HG03095 (cell line): ENCODE measurements at regions not wholly inside any gene's neighbourhood (a gene's known extent, or its start where the extent isn't known, plus 50 kb on each side); places are given as distances from the start of the nearest gene placed in this dataset.

Source experiments
- ATAC-seq: cut with Tn5 transposase; IDR thresholded peaks from one replicate; pipeline ENCODE4 v1.9.1; 2021; ENCODE audit warnings: moderate library complexity; ENCODE audit not compliant: unreplicated experiment

GRCh38 chr2:118668431-118669424 lies 178.7 kb downstream of the EN1 start:
- ATAC-seq, result no peak

GRCh38 chr2:118667964-118668363 lies 179.5 kb downstream of the EN1 start:
- ATAC-seq, result no peak

GRCh38 chr2:118667348-118667747 lies 180.1 kb downstream of the EN1 start:
- no peak for ATAC-seq

GRCh38 chr2:118665784-118666529 lies 181.5 kb downstream of the EN1 start:
- no peak for ATAC-seq

- ATAC-seq, result no peak
Measured at GRCh38 chr2:118661179-118661578, 186.3 kb downstream of the EN1 start.

- ATAC-seq, result no peak
Measured at GRCh38 chr2:118658596-118659198, 188.8 kb downstream of the EN1 start.

- no peak for ATAC-seq
Measured at GRCh38 chr2:118657466-118657865, 190.0 kb downstream of the EN1 start.

GRCh38 chr2:118654945-118655344 lies 192.5 kb downstream of the EN1 start:
- ATAC-seq, result no peak

GRCh38 chr2:118650327-118650726 lies 197.1 kb downstream of the EN1 start:
- no peak for ATAC-seq

GRCh38 chr2:118645876-118646275 lies 201.6 kb downstream of the EN1 start:
- no peak for ATAC-seq

- ATAC-seq, result no peak
Measured at GRCh38 chr2:118644190-118644589, 203.3 kb downstream of the EN1 start.

- ATAC-seq, result no peak
Measured at GRCh38 chr2:118643294-118643693, 204.2 kb downstream of the EN1 start.

GRCh38 chr2:118642501-118642900 lies 204.9 kb downstream of the EN1 start:
- no peak for ATAC-seq

GRCh38 chr2:118641711-118642110 lies 205.7 kb downstream of the EN1 start:
- no peak for ATAC-seq

GRCh38 chr2:118639371-118639770 lies 208.1 kb downstream of the EN1 start:
- ATAC-seq, result no peak

- no peak for ATAC-seq
Measured at GRCh38 chr2:118638453-118638852, 209.0 kb downstream of the EN1 start.

GRCh38 chr2:118635891-118636290 lies 211.6 kb downstream of the EN1 start:
- ATAC-seq, result no peak

- ATAC-seq, result no peak
Measured at GRCh38 chr2:118634876-118635275, 212.6 kb downstream of the EN1 start.

GRCh38 chr2:118633371-118634018 lies 214.0 kb downstream of the EN1 start:
- no peak for ATAC-seq

- no peak for ATAC-seq
Measured at GRCh38 chr2:118632921-118633320, 214.5 kb downstream of the EN1 start.

GRCh38 chr2:118627156-118627555 lies 220.3 kb downstream of the EN1 start:
- no peak for ATAC-seq
